Stimulated activated CD4-positive, alpha-beta T cell treated with anti-CD3 and anti-CD28 coated beads, Interleukin-2, amount 100 ng/mL, for 48 hours (primary cell): ENCODE measurements at regions not wholly inside any gene's neighbourhood (a gene's known extent, or its start where the extent isn't known, plus 50 kb on each side); places are given as distances from the start of the nearest gene placed in this dataset.
"Not testable (repeated sequence)": the region's sequence is repeated elsewhere in the genome, so short reads cannot be mapped to it uniquely, and the experiment has no call there.

Source experiments
- DNase-seq, 2 donors: peaks; one replicate each; pipeline ENCODE4 v3.0.0-alpha.2; 2020

DNA sequence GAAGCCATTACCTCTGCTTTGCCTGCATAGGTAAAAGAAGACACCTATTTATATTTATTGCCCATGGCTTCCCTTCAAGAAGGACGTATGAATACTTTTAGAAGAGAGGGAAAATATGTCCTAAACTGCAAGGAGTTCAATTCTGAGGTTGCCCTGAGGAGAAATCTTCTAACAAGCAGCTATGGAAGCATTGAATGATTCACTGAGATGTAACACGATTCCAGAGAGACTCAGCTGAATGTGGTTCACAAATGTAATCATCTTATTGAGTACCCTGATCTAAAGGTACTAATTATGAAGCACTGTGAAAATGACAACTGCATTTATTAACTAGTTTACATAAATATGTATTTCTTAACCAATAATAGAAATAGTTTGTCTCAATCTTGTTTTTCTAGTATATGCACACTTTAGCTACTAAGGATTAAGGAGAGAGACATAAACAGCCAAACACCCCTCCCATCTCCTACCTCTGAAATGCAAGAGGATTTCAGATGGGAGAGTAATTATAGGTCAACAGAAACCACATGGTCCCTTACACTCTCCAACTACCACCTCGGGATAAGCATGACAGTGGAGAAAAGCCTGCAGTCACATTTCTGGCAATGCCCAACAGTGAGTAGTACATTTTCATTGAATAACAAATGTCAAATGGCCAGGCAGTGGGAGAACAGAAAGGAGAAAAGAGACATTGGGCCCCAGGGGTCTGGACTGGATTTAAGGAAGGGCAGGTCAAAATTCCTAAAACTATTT, 506.2 kb upstream of the IL12A start:
- DNase-seq: no peak

DNA sequence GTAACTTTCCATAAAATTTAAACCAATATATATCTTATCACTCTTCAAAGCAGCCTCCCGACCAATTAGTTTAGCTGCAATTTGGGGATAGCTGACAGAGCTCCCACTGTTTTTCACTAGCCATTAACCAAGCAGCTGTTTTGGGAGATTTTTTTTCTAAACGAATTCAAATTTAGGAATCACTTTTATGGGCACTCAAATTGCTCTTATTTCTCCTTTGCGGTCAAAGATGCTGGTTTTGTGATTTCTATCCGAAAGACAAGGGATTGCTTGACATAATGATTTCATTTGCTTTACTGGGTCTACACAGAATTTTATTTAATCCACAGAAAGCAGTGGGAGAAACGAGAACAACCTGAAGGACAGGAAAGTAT, 505.7 kb upstream of the IL12A start:
- DNase-seq: no peak

DNA sequence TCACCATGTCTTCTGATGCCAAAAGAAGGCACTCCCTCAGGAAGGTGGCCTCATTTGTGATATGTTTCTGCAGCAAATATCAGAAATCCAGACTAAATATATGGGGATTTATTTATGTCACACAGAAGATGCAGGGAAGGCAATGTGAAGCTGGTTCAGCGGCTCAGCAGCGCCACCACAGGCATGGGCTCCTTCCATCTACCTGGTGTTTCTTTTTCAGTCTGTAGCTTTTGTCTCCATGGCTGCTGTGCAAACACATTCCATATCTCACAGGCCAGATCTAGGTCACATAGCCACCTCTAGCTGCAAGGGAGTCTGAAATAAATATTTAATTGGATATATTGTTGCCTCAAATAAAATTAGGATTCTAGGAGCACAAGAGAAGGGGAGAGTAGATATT, 502.1 kb upstream of the IL12A start:
- no peak for DNase-seq

DNA sequence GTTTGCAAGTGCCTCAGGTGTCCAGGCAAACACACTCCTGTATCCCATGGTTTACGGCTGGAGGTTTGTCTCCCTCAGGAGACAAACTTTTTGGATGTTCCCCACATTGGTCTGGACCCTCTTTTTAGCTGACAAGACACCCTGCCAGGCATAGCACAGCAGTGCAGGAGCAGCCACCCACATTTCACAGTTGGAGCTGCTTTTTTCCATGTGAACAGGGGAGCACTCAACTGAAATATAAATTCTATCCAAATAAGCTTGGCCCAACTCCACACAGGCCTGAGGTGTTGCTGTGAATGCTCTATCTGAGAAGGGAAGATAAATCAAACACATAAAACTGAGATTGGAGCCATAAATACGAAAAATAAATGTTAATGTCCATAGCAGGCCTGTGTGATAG, 501.3 kb upstream of the IL12A start:
- DNase-seq: no peak

DNA sequence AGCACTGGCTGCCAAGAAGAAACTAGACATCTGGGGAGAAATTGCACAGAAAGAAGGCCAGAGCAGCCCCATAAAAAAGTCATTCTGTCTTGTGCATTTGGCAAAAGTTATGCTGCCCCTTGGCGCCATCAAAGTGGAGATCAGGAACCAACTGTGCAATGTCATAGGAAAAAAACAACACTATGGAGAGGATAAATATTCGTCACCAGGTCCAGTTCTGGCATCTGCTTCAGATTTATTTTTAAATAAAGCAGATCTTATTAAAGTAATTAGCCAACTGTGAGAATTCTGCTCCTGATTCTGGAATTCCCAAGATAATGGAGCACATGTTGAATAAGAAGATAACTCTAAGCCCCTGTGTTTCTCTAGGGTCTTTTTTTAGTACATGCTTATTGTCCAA, 500.0 kb upstream of the IL12A start:
- DNase-seq: no peak

DNA sequence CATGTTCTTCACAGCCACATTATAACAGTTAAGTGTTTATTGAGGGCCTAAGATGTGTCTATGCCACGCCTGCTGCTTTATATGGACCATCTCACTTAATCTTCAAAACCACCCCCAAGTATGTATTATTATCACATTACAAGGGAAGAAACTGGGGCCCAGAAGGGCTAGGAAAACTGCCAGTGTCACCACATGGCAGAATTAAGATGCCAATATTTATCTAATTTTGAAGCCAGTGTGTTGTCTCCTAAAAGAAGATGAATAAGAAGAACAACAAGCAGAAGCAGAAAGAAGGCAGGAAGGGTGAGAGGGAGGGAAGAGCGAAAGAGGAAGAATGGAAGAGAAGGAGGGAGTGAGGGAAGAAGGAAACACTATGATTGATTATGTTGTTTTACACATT, 491.3 kb upstream of the IL12A start:
- no peak for DNase-seq

DNA sequence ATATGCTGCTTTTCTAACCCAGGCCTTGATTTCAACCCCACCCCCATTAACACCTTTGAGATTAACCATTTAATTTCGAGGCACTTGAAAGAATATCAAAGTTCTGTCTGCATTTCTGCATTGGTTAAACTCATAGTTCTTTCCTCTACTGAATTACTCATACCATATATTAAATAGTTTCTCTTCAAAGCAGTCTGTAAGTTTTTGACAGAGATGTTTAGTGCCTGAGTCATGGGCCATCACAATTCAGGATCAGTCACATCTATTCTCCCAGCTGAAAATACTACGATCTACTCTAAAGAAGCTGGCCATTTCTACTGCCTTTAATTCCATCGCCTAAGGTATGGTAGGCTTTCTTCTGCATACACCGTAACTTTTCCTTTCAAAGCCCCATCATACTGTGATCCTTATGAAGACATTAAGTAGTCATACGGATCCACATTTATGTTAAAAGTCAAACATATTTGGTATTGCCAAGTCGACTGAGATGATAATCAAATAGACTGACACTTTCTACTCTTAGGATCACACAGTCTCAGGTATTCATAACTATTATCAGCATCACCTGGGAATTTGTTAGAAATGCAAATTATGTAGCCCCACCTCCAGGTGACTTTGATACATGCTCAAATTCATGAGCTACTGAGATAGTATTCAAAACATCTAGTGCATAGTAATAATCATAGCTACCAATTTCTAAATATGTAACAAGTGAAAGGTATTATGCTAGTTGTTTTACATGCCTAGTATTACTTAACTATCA, 489.4 kb upstream of the IL12A start:
- DNase-seq: no peak

DNA sequence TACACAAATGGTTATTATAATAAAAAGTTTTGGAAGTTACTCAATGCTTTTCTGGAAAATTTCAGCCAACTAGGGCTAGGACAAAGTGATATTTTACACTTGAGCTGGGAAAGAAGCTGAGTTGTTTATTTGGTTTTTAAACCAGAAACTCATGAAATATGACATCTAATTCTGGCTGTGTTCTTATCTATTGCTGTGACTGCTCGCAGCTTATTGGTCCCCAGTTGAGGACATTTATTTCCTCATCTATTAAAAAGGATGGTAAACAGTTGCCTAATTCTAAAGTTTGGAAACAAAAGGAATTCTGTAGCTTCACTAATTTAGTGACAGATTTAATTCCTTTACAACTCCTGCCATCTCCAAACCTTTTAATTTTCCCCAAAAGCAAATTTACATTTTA, 487.6 kb upstream of the IL12A start:
- no peak for DNase-seq

DNA sequence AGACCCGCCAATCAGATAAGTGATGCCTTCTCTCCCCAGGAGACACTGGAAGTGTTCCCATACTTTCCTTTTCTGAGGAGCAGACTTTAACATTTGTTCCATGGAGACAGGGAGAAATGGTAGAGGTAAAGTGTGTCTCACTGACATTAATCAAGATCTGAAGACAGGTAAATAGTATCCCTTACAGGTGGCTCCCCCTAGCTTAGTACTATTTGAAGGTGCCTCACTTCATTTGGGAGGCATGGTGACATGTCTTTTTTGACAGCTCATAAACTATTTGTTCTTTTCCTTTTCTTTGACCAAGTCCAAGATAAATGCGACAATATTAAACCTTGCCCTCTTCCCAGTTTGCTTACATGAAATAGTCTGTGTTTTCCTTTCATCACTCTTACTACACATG, 485.6 kb upstream of the IL12A start:
- DNase-seq: no peak

DNA sequence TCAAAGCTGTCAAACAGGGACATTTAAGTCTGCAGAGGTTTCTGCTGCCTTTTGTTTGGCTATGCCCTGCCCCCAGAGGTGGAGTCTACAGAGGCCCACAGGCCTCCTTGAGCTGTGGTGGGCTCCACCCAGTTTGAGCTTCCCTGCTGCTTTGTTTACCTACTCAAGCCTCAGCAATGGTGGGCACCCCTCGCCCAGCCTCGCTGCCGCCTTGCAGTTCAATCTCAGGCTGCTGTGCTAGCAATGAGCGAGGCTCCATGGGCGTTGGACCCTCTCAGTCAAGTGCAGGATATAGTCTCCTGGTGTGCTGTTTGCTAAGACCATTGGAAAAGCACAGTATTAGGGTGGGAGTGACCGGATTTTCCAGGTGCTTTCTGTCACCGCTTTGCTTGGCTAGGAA, 477.6 kb upstream of the IL12A start:
- not testable (repeated sequence) for DNase-seq

DNA sequence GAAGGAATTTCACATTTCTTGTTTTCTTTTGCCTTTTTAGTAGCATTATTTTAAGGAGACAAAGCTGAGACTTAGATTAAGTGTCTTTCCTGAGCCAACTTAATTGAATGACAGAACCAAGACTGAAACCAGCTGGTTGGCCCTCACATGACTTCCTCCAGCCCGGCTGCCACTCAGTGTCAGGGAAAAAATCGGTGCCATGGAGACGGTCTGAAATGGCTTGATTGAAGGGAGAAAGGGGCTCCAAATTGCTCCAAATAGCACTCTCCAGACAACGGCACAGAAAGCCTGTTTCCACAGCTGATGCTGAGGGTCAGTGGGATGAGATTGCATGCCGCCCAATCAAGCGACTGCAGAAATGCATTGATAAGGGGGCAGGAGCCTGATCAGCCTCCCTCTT, 475.2 kb upstream of the IL12A start:
- no peak for DNase-seq

DNA sequence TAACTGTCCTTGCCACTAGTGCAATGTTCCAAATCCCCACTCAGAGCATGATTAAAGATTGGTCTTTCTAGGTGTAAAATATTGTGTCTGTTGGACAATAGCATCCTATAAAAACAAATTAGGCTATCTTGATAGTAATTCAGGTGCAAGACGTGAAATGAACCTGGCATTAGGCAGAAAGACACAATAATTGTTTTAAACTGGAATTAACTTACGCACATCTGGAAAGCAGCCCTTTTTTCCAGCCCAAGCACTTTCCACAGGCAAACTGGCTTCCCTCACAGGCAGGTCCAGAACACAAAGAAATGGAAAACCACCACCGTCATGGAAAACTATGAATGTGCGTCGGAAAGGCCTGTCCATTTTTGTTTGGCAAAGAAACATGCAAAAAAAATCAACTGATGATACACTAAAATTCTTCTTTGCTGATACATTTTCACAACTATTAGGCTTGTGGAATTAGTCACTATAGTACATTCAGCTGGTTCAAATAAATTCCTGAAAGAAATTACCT, 474.7 kb upstream of the IL12A start:
- DNase-seq: no peak

DNA sequence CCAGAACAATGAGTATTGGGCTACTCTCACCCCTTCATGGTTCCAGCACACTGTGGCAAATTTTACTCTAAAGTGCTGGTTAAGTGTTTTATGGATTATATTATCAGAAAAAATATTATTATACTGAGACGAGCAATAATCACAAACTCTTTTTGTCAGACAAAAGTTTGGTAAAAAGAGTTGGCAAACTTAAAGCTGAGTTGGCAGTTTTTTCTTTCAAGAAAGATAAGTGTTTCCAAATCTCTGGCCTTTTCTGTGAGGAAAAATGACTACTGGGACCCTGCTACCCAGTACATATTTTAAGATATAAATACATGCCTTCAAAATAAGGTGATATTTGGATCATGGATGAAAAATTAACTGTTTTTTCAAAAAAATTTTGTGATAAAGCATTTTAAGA, 471.5 kb upstream of the IL12A start:
- DNase-seq: no peak

DNA sequence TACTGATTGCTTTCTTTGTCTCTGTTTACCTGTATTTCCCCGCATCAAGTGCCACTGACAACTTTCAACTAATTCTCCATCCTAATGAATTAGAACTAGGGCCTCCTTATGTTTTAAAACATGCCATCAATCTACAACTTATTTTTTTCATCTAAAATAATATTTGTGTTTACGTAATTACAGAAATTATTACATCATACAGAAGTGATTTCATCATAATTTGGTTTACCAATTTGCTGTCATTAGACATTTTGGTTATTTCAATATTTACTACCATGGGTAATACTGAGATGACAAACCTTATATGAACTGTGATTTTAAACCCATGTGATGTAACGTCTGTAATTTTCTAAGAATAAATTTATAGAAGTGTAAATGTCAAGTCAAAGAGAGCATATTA, 468.0 kb upstream of the IL12A start:
- no peak for DNase-seq

DNA sequence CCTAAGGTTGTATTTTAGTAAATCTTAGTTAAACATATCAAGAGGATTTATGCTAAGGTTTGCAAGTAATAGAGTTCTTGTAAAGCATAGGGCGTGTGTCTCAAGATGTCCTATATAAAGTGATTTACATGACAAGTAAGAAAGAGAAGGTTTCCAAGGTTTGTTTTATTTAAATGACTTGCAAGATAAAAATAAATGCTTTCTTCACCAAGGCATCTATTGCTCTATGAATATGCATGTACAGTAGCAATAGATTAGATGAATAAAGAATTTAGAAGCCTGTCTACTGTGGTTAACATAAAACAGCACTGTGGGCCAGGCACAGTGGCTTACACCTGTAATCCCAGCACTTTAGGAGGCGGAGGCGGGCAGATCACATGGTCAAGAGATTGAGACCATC, 466.4 kb upstream of the IL12A start:
- no peak for DNase-seq

DNA sequence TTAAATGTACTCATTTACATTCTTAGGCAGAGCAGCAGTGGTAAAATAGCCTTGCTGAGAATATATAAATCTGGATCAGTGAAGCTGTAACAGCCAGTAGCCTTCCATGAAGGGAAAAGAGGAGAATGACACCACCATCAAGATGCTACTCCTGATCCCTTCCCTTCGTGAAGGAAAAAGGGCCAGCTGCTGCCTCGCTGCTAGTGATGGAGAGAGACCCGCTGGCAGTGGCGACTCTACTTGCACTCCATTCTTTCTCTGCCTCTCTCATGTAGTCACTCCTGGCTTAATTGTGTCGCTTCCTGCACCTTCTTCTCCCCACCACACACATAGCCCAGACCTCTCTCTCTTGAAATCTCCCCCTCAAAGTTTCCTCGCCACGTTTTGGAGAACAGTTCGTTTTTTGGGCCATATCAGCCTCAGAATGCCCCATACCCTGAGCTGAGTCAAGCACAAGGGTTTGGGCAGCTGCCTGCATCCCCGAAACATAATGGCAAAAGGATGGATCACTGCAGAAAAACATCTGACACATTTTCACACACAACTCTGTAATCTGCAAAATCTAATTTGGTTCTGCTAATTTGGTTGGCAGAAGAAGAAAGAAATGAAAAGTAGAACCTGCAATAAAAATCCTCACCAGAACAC, 460.3 kb upstream of the IL12A start:
- no peak for DNase-seq

DNA sequence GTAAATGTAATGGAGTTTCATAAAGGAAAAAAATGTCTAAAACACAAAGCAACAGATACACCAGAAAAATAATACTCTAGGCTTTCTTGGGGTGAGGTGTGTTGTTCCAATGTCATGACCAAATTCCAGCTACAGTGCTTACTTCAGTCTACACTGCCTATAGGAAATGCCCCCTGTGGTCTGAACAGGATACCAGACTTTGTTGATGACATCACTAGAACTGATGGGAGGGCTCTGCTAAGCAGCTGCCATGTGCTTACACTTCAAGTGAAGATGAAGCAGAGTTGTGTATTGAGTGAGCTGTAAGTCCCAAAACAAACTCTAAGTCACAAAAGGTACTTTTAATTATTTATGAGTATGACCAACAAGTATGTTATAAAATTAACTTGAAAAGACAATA, 456.1 kb upstream of the IL12A start:
- no peak for DNase-seq

DNA sequence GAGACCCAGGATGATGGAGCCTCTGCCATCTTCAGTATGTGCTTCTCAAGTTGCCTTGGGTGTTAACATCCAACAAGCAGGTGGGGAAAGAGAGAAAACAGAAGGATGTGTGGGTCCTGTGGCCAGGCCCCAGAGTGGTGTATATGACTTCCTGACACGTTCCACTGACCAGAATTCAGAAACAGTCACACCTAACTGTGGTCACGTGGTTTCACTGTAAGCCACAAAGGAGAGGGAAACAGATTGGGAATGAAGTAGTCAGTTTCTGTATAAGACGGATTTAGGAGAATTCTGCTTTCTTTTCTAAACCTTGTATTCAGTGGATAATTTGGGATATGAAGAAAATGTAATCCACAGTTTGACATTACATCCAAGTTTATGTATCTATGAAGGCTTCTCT, 454.1 kb upstream of the IL12A start:
- DNase-seq: no peak

DNA sequence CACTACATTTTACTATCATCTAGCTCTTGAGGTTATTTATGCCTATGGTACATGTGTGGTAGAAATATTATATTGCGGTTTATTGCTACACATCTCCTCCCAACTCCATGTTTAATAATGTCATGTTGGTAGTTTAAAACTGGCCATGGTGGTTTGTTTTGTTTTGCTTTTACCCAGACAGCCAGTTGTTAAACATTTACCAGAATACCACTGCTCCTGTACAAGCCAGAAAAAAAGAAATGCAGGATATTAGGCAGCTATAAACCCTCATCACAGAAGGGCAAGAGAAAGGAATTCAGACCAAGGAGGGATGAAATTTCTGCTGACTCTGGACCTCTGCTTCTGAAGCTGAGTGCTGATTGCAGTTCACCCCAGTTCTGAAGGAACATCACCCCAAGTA, 451.8 kb upstream of the IL12A start:
- DNase-seq: no peak

DNA sequence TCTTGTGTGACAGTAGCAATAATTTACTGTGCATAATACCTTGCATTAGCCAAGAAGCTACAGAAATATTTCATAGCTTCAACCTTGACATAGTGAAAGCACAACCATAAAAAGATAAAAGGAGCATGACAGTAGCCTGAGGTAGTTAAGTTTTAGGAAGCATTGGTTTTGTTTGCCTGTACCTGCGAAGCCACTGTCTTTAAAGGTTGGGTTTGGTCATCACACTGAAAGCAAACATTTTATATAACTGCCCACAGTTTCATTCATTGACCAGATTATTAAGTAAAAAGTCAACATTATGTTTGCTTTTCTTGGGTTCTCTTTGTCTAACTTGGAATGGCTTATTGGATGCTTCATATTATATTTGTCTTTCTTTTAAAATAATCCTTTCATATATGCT, 450.1 kb upstream of the IL12A start:
- DNase-seq: no peak

DNA sequence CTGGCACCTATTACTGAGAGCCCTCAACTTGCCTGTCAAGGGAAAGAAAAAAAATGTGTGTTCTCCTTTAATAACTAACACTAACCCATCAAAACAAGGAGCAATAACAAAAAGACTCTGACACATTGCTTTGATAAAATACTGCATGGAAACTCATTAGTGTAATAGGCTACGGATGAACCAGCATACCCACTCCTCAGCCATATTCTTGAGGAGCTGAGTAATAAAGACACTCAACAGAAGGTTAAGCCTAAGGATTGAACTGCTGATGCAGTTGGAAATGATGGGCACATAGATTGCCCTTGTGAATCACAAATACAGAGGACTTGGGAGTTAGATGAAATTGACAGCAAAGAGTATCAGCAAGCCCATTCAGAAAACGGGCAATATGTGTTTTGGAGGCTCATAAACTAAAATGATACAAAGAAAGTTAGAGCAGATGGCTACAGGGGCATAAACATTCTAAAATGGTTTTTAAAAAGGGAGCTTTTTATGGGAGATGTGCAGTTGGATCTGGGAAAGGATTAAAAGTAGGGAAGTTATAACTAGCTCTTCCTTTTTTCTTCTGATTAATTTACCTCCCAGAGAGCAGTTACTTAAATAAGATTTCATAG, 447.6 kb upstream of the IL12A start:
- DNase-seq: no peak

DNA sequence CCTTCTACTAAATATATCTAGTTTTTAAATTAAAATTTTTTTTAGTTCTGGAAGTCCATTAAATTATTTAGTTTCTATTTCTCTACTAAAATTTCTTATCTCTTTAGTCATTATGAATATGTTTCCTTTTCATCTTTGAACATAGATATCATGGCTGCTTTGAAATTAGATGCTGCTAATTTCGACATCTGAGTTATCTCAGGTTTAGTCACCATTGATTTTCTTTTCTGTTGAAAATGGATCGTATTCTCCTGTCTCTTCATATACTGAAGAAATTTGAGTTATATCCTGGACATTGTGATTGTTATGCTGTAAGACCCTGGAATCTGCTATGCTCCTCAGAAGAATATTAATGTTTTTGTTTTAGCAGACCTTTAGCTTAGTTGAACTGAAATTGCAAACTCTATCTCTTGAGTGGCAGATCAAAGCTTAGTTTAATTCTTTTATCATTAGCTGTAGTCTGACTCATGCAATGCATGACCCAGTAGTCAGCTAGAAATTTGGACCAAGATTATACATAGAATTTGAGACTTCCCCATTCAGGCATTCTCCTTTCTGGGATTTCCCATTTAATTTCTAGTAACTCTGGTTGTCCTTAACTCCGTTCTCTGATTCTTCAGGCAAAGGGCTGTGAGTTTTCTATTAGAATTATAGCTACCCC, 439.8 kb upstream of the IL12A start:
- no peak for DNase-seq

DNA sequence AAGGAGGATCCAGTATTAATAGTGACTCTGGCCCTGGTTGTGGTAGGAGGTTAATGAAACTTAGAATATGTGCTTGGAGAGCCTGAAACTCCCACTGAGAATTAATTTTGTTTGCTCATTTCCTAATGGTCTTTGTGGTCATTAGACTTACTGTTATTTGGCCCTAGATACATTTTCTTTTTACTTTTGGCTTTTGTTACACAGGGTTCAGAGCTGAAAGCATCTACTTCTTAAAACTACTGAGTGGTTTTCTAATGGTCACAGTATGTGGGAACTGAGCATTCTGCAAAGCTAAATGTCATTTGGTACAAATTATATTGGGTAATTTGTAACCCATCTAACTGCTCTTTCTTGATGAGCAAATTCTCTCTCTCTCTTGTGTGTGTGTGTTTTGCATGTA, 433.4 kb upstream of the IL12A start:
- DNase-seq: no peak
